ENCODE measurements at regions not wholly inside any gene's neighbourhood (a gene's known extent, or its start where the extent isn't known, plus 50 kb on each side); places are given as distances from the start of the nearest gene placed in this dataset.

- no peak for TF ChIP-seq CTCF (IDR thresholded peaks at IDR 0.05 in 8 of 11, conservative IDR thresholded peaks at IDR 0.05 in 3 of 11)
- no peak for TF ChIP-seq POLR2AphosphoS5 (IDR thresholded peaks at IDR 0.05)
- no peak for TF ChIP-seq POLR2A (IDR thresholded peaks at IDR 0.05)
Measured at GRCh38 chr4:180665481-180665880, 1577.7 kb upstream of the TENM3 start.
